Stimulated activated naive B cell treated with anti-CD40 and anti-IgM and Interleukin-4, amounts not matched to agents 10 μg/mL and 1 μg/mL and 100 μg/mL, for 72 hours (primary cell): ENCODE measurements at regions not wholly inside any gene's neighbourhood (a gene's known extent, or its start where the extent isn't known, plus 50 kb on each side); places are given as distances from the start of the nearest gene placed in this dataset.

Source experiments
- ATAC-seq, 2 donors: fragments of 150-1000 bp; cut with Tn5 transposase; replicated peaks; 2 replicates each; pipeline ENCODE4 v1.10.0; 2021; ENCODE audit warnings: moderate library complexity in 1 of 2
- DNase-seq: peaks from one replicate; pipeline ENCODE4 v3.0.0; 2021
- H3K27ac Mint-ChIP-seq: one replicate; pipeline ENCODE4 v1.8.0; 2022; ENCODE audit warnings: mild to moderate bottlenecking, mixed read lengths
- H3K27me3 Mint-ChIP-seq, 2 donors: one replicate each; pipeline ENCODE4 v1.8.0; 2022; ENCODE audit warnings: mixed read lengths in 2 of 2
- H3K36me3 Mint-ChIP-seq, 2 donors: one replicate each; pipeline ENCODE4 v1.8.0; 2022; ENCODE audit warnings: mixed read lengths in 2 of 2, mild to moderate bottlenecking in 1 of 2
- H3K4me1 Mint-ChIP-seq, 2 donors: one replicate each; pipeline ENCODE4 v1.8.0; 2022; ENCODE audit warnings: mixed read lengths in 2 of 2, mild to moderate bottlenecking in 1 of 2
- H3K4me3 Mint-ChIP-seq, 2 donors: one replicate each; pipeline ENCODE4 v1.8.0; 2022; ENCODE audit warnings: mild to moderate bottlenecking in 2 of 2, mixed read lengths in 2 of 2, moderate library complexity in 1 of 2
- H3K9me3 Mint-ChIP-seq, 2 donors: one replicate each; pipeline ENCODE4 v1.8.0; 2022; ENCODE audit warnings: mixed read lengths in 2 of 2, mild to moderate bottlenecking in 1 of 2

- ATAC-seq (no peak), DNase-seq (no peak)
- Mint-ChIP-seq H3K4me3 (no peak overlapping the region), H3K4me1 (no peaks in the 10 kb centered on the region), H3K36me3 (no peaks in the 10 kb centered on the region), H3K9me3 (no peaks in the 10 kb centered on the region), H3K27ac (no peak overlapping the region), H3K27me3 (peaks cover 0 to 8% of the 10 kb centered on the region in 2 donors)
Observed at GRCh38 chr21:17438635-17439034, 74.2 kb upstream of the CXADR start.

- Mint-ChIP-seq H3K27me3 (peaks cover 0 to 4% of the 10 kb centered on the region in 2 donors), H3K36me3 (no peaks in the 10 kb centered on the region), H3K4me1 (no peaks in the 10 kb centered on the region), H3K27ac (no peak overlapping the region), H3K4me3 (no peak overlapping the region), H3K9me3 (no peaks in the 10 kb centered on the region)
- ATAC-seq, result no peak
- DNase-seq, result no peak
Observed at GRCh38 chr21:17440969-17441368, 71.9 kb upstream of the CXADR start.

GRCh38 chr21:17441370-17441769, 71.5 kb upstream of the CXADR start:
- Mint-ChIP-seq H3K36me3 (no peaks in the 10 kb centered on the region), H3K4me1 (no peaks in the 10 kb centered on the region), H3K27ac (no peak overlapping the region), H3K4me3 (no peak overlapping the region), H3K9me3 (no peaks in the 10 kb centered on the region), H3K27me3 (peaks cover 0 to 4% of the 10 kb centered on the region in 2 donors)
- DNase-seq, result no peak
- ATAC-seq, result no peak

GRCh38 chr21:17442165-17442564, 70.7 kb upstream of the CXADR start:
- no peak overlapping the region for H3K4me3 Mint-ChIP-seq
- no peaks in the 10 kb centered on the region for H3K36me3 Mint-ChIP-seq
- no peak for ATAC-seq
- H3K9me3 Mint-ChIP-seq, result no peaks in the 10 kb centered on the region
- DNase-seq, result no peak
- peaks cover 0 to 4% of the 10 kb centered on the region in 2 donors for H3K27me3 Mint-ChIP-seq
- no peaks in the 10 kb centered on the region for H3K4me1 Mint-ChIP-seq
- H3K27ac Mint-ChIP-seq, result no peak overlapping the region

GRCh38 chr21:17444828-17445227, 68.0 kb upstream of the CXADR start:
- ATAC-seq (no peak), DNase-seq (no peak)
- Mint-ChIP-seq H3K27ac (no peak overlapping the region), H3K36me3 (no peaks in the 10 kb centered on the region), H3K4me3 (no peak overlapping the region), H3K27me3 (peaks cover 0 to under 1% of the 10 kb centered on the region in 2 donors), H3K9me3 (no peaks in the 10 kb centered on the region), H3K4me1 (no peaks in the 10 kb centered on the region)

GRCh38 chr21:17446737-17447136, 66.1 kb upstream of the CXADR start:
- no peak overlapping the region for H3K4me3 Mint-ChIP-seq
- no peaks in the 10 kb centered on the region for H3K4me1 Mint-ChIP-seq
- no peak for ATAC-seq
- H3K36me3 Mint-ChIP-seq, result no peaks in the 10 kb centered on the region
- no peak overlapping the region for H3K27ac Mint-ChIP-seq
- no peaks in the 10 kb centered on the region for H3K9me3 Mint-ChIP-seq
- DNase-seq, result no peak
- H3K27me3 Mint-ChIP-seq, result no peaks in the 10 kb centered on the region

- no peak overlapping the region for H3K4me3 Mint-ChIP-seq
- DNase-seq (no peak), ATAC-seq (no peak)
- no peak overlapping the region for H3K27ac Mint-ChIP-seq
- peaks cover 2 to 3% of the 10 kb centered on the region in 2 donors for H3K9me3 Mint-ChIP-seq
- H3K27me3 Mint-ChIP-seq, result peaks cover 3% of the 10 kb centered on the region in 2 donors
- peaks cover 2% of the 10 kb centered on the region in 2 donors for H3K36me3 Mint-ChIP-seq
- H3K4me1 Mint-ChIP-seq, result peaks cover 0 to 2% of the 10 kb centered on the region in 2 donors
Observed at GRCh38 chr21:17449701-17450100, 63.1 kb upstream of the CXADR start.

- no peak overlapping the region for H3K27ac Mint-ChIP-seq
- H3K36me3 Mint-ChIP-seq, result peaks cover 2 to 3% of the 10 kb centered on the region in 2 donors
- no peak for ATAC-seq
- peaks cover 5 to 6% of the 10 kb centered on the region in 2 donors for H3K27me3 Mint-ChIP-seq
- no peak for DNase-seq
- peaks cover 0 to 3% of the 10 kb centered on the region in 2 donors for H3K4me1 Mint-ChIP-seq
- H3K9me3 Mint-ChIP-seq, result peaks cover 3 to 4% of the 10 kb centered on the region in 2 donors
- H3K4me3 Mint-ChIP-seq, result no peak overlapping the region
Observed at GRCh38 chr21:17451364-17451891, 61.4 kb upstream of the CXADR start.

GRCh38 chr21:17454315-17455027, 58.4 kb upstream of the CXADR start:
- Mint-ChIP-seq H3K4me1 (peaks cover 0 to 3% of the 10 kb centered on the region in 2 donors), H3K4me3 (peak overlapping the region; percentile 76 to 80), H3K9me3 (peaks cover 3 to 4% of the 10 kb centered on the region in 2 donors), H3K27ac (peak overlapping the region; percentile 97), H3K36me3 (peaks cover 2 to 3% of the 10 kb centered on the region in 2 donors), H3K27me3 (peaks cover 5 to 6% of the 10 kb centered on the region in 2 donors)
- ATAC-seq (peak; percentile 61 to 84), DNase-seq (peak; percentile 35)

GRCh38 chr21:17455028-17455353, 57.9 kb upstream of the CXADR start:
- H3K36me3 Mint-ChIP-seq, result peaks cover 2 to 3% of the 10 kb centered on the region in 2 donors
- peaks cover 3 to 5% of the 10 kb centered on the region in 2 donors for H3K9me3 Mint-ChIP-seq
- H3K4me1 Mint-ChIP-seq, result peaks cover 0 to 3% of the 10 kb centered on the region in 2 donors
- H3K4me3 Mint-ChIP-seq, result peak overlapping the region in 1 of 2 donors; percentile 80
- peak in 1 of 2 donors; percentile 2 for ATAC-seq
- H3K27me3 Mint-ChIP-seq, result peaks cover 5 to 6% of the 10 kb centered on the region in 2 donors
- no peak for DNase-seq
- peak overlapping the region; percentile 97 for H3K27ac Mint-ChIP-seq

- Mint-ChIP-seq H3K4me1 (peaks cover 0 to 3% of the 10 kb centered on the region in 2 donors), H3K9me3 (peaks cover 3 to 5% of the 10 kb centered on the region in 2 donors), H3K27ac (no peak overlapping the region), H3K36me3 (peaks cover 2 to 3% of the 10 kb centered on the region in 2 donors), H3K4me3 (no peak overlapping the region), H3K27me3 (peaks cover 5 to 6% of the 10 kb centered on the region in 2 donors)
- ATAC-seq (no peak), DNase-seq (no peak)
Observed at GRCh38 chr21:17455451-17455850, 57.4 kb upstream of the CXADR start.

- H3K36me3 Mint-ChIP-seq, result peaks cover 2 to 3% of the 10 kb centered on the region in 2 donors
- no peak for ATAC-seq
- no peak overlapping the region for H3K27ac Mint-ChIP-seq
- no peak for DNase-seq
- peaks cover 0 to 3% of the 10 kb centered on the region in 2 donors for H3K4me1 Mint-ChIP-seq
- H3K9me3 Mint-ChIP-seq, result peaks cover 3 to 5% of the 10 kb centered on the region in 2 donors
- H3K27me3 Mint-ChIP-seq, result peaks cover 5 to 6% of the 10 kb centered on the region in 2 donors
- H3K4me3 Mint-ChIP-seq, result no peak overlapping the region
Observed at GRCh38 chr21:17458279-17458678, 54.6 kb upstream of the CXADR start.

- no peak overlapping the region for H3K27ac Mint-ChIP-seq
Observed at GRCh38 chr21:17460094-17460493, 52.7 kb upstream of the CXADR start.

GRCh38 chr21:17461014-17461413, 51.8 kb upstream of the CXADR start:
- DNase-seq (no peak), ATAC-seq (no peak)
- Mint-ChIP-seq H3K4me1 (no peaks in the 10 kb centered on the region), H3K27ac (no peak overlapping the region), H3K9me3 (peaks cover 0 to 1% of the 10 kb centered on the region in 2 donors), H3K36me3 (no peaks in the 10 kb centered on the region), H3K4me3 (no peak overlapping the region), H3K27me3 (no peaks in the 10 kb centered on the region)

More at GRCh38 chr21:17460094-17460493, 52.7 kb upstream of the CXADR start:
- Mint-ChIP-seq H3K9me3 (peaks cover 0 to 1% of the 10 kb centered on the region in 2 donors), H3K27me3 (no peaks in the 10 kb centered on the region), H3K4me1 (no peaks in the 10 kb centered on the region), H3K36me3 (no peaks in the 10 kb centered on the region), H3K4me3 (no peak overlapping the region)
- ATAC-seq, result no peak
- DNase-seq, result no peak

- Mint-ChIP-seq H3K27ac (no peak overlapping the region), H3K36me3 (no peaks in the 10 kb centered on the region), H3K27me3 (no peaks in the 10 kb centered on the region), H3K4me1 (no peaks in the 10 kb centered on the region), H3K9me3 (peaks cover 0 to 1% of the 10 kb centered on the region in 2 donors), H3K4me3 (no peak overlapping the region)
- no peak for DNase-seq
- no peak for ATAC-seq
Observed at GRCh38 chr21:17461582-17461981, 51.3 kb upstream of the CXADR start.
